COLO829 (cell line): ENCODE measurements at regions not wholly inside any gene's neighbourhood (a gene's known extent, or its start where the extent isn't known, plus 50 kb on each side); places are given as distances from the start of the nearest gene placed in this dataset.
A peak's percentile ranks its signal among the peaks of the same experiment; 100 is the strongest.

ENCODE experiments used
- DNase-seq: peaks from one replicate; pipeline ENCODE4 v3.0.0; 2012; ENCODE audit warnings: low spot score

- DNase-seq = no peak
These were observed 58.4 kb upstream of the HS3ST1 start for GRCh38 chr4:11487139-11487538.

- no peak for DNase-seq
These were observed 57.2 kb upstream of the HS3ST1 start for GRCh38 chr4:11485926-11486325.

GRCh38 chr4:11484531-11484930 lies 55.8 kb upstream of the HS3ST1 start:
- no peak for DNase-seq

GRCh38 chr4:11483046-11483445 lies 54.4 kb upstream of the HS3ST1 start:
- no peak for DNase-seq

- DNase-seq = peak; percentile 25
These were observed 52.0 kb upstream of the HS3ST1 start for GRCh38 chr4:11480683-11481082.
